HCT116 (cell line): ENCODE measurements at regions not wholly inside any gene's neighbourhood (a gene's known extent, or its start where the extent isn't known, plus 50 kb on each side); places are given as distances from the start of the nearest gene placed in this dataset.

Experiments
- ATAC-seq: fragments of 200-7000 bp; cut with Tn5 transposase; 2 replicates; pipeline ENCODE4 v1.9.1; 2020; ENCODE audit warnings: mild to moderate bottlenecking, moderate library complexity
- BruUV-seq: library from RNA; stranded (reverse); fragments of 400-500 nt; replicated peaks from 2 replicates; lab custom pipeline; 2021; lab: Mats Ljungman, UMichigan
- CTCF ChIA-PET: fragments of 300-600 bp; sonication (Branson Sonifier 250); formaldehyde crosslinking; loops from one replicate; lab custom pipeline; 2021; ENCODE audit warnings: antibody characterized with exemption; lab: Charles Lee
- POLR2A ChIA-PET: fragments of 300-600, 350-600 bp; sonication (Branson Sonifier 250); formaldehyde crosslinking; loops from one replicate; lab custom pipeline; 2021; ENCODE audit warnings: antibody characterized with exemption; lab: Charles Lee
- RAD21 ChIA-PET, 2 experiments: fragments of 300-600 bp; sonication (Branson Sonifier 250); formaldehyde crosslinking; loops; one replicate each; lab custom pipeline; 2023; ENCODE audit warnings: low total read pairs in 2 of 2; ENCODE audit not compliant: uncharacterized antibody in 2 of 2, unreplicated experiment in 2 of 2, low non-redundant PET in 1 of 2; lab: Charles Lee
- DNase-seq: peaks from one replicate; pipeline ENCODE4 v3.0.0-alpha.2; 2010; ENCODE audit warnings: low read depth, low spot score
- H2AFZ ChIP-seq: fragments of 200-600 bp; shearing (Covaris generic), sonication (generic); 2 replicates; pipeline ENCODE4 v1.6.1; 2017; ENCODE audit warnings: low read depth, mixed run types, mixed read lengths, antibody characterized with exemption, low read length; ENCODE audit not compliant: poor library complexity, severe bottlenecking
- H3K27ac ChIP-seq: 2 replicates; pipeline ENCODE4 v1.5.1; 2012; ENCODE audit warnings: low read depth, low read length
- H3K27me3 ChIP-seq: fragments of 200-600 bp; sonication (generic); 2 replicates; pipeline ENCODE4 v1.6.1; 2016; ENCODE audit warnings: mixed run types, low read length, mixed read lengths; ENCODE audit not compliant: insufficient read depth
- H3K36me3 ChIP-seq, 2 experiments: fragments of 200-500 bp in 1 of 2; fragments of 200-600 bp in 1 of 2; sonication (Bioruptor generic) in 1 of 2; sonication (generic) in 1 of 2; 2 replicates each; pipeline versions ENCODE4 v1.5.1 to v1.6.1; 2014 to 2016; ENCODE audit warnings: low read length in 2 of 2, inconsistent platforms in 1 of 2, mixed read lengths in 1 of 2, mixed run types in 1 of 2; ENCODE audit not compliant: insufficient read depth in 2 of 2, control insufficient read depth in 1 of 2
- H3K4me1 ChIP-seq, 2 experiments: fragments of 200-600 bp in 1 of 2; sonication (generic) in 1 of 2; 2 replicates each; pipeline versions ENCODE4 v1.5.1 to v1.6.1; 2012 to 2017; ENCODE audit warnings: low read length in 2 of 2, inconsistent platforms in 1 of 2, mild to moderate bottlenecking in 1 of 2, mixed read lengths in 1 of 2, mixed run types in 1 of 2, moderate library complexity in 1 of 2; ENCODE audit not compliant: insufficient read depth in 2 of 2, control insufficient read depth in 1 of 2
- H3K4me2 ChIP-seq: fragments of 200-600 bp; sonication (generic); 2 replicates; pipeline ENCODE4 v1.6.1; 2017; ENCODE audit warnings: mixed run types, low read length, mixed read lengths
- H3K4me3 ChIP-seq, 2 experiments: fragments of 200-600 bp in 1 of 2; sonication (generic) in 1 of 2; replicated peaks in 1 of 2; 2 replicates each; pipeline ENCODE4 v1.5.1; 2011 to 2016; ENCODE audit warnings: low read length in 2 of 2, control low read depth in 1 of 2, low read depth in 1 of 2, mild to moderate bottlenecking in 1 of 2, mixed read lengths in 1 of 2, mixed run types in 1 of 2
- H3K79me2 ChIP-seq: fragments of 200-600 bp; sonication (generic); 2 replicates; pipeline ENCODE4 v1.6.1; 2017; ENCODE audit warnings: mild to moderate bottlenecking, mixed run types, low read length, moderate library complexity, mixed read lengths; ENCODE audit not compliant: insufficient read depth
- H3K9ac ChIP-seq: fragments of 200-600 bp; sonication (generic); 2 replicates; pipeline ENCODE4 v1.6.1; 2016; ENCODE audit warnings: low read length, mixed read lengths
- H3K9me2 ChIP-seq: fragments of 200-600 bp; sonication (generic), shearing (Covaris generic); 2 replicates; pipeline ENCODE4 v1.6.1; 2017; ENCODE audit warnings: mixed run types, mild to moderate bottlenecking, moderate library complexity; ENCODE audit not compliant: insufficient read depth
- H3K9me3 ChIP-seq, 2 experiments: fragments of 200-500 bp in 1 of 2; fragments of 200-600 bp in 1 of 2; sonication (Bioruptor generic) in 1 of 2; sonication (generic) in 1 of 2; 2 replicates each; pipeline ENCODE4 v1.6.1; 2014 to 2017; ENCODE audit warnings: low read length in 2 of 2, mixed read lengths in 2 of 2, inconsistent platforms in 1 of 2, low read depth in 1 of 2, mild to moderate bottlenecking in 1 of 2, mixed run types in 1 of 2, moderate library complexity in 1 of 2; ENCODE audit not compliant: control insufficient read depth in 1 of 2, insufficient read depth in 1 of 2
- H4K20me1 ChIP-seq: fragments of 200-600 bp; sonication (generic), shearing (Covaris generic); 2 replicates; pipeline ENCODE4 v1.6.1; 2017; ENCODE audit warnings: mixed run types, mild to moderate bottlenecking, moderate library complexity; ENCODE audit not compliant: insufficient read depth
- CBX3 ChIP-seq: IDR thresholded peaks from 2 replicates; pipeline ENCODE4 v1.6.1; 2012; ENCODE audit warnings: low read depth
- CEBPB ChIP-seq: IDR thresholded peaks from 2 replicates; pipeline ENCODE4 v1.6.1; 2012; ENCODE audit warnings: low read depth
- CTCF ChIP-seq, 3 experiments: fragments of 200-600 bp in 1 of 3; sonication (generic) in 1 of 3; IDR thresholded peaks in 2 of 3; conservative IDR thresholded peaks in 1 of 3; 2 replicates each; pipeline ENCODE4 v1.5.1; 2012 to 2017; ENCODE audit warnings: low read depth in 2 of 3, low read length in 2 of 3, antibody characterized with exemption in 1 of 3, borderline replicate concordance in 1 of 3, control low read depth in 1 of 3, mild to moderate bottlenecking in 1 of 3, mixed read lengths in 1 of 3, mixed run types in 1 of 3, moderate library complexity in 1 of 3; ENCODE audit not compliant: insufficient read depth in 1 of 3
- EGR1 ChIP-seq: IDR thresholded peaks from 2 replicates; pipeline ENCODE4 v1.6.1; 2012; ENCODE audit warnings: low read depth
- EZH2 ChIP-seq: fragments of 200-600 bp; sonication (generic); IDR thresholded peaks from 2 replicates; pipeline ENCODE4 v1.6.1; 2017; ENCODE audit warnings: antibody characterized with exemption, mixed run types
- MAX ChIP-seq: IDR thresholded peaks from 2 replicates; pipeline ENCODE4 v1.6.1; 2012
- POLR2A ChIP-seq: IDR thresholded peaks from 2 replicates; pipeline ENCODE4 v1.7.0; 2011; ENCODE audit warnings: borderline replicate concordance; ENCODE audit not compliant: insufficient read depth, insufficient read length; ENCODE audit errors: extremely low read depth
- POLR2AphosphoS5 ChIP-seq: IDR thresholded peaks from 2 replicates; pipeline ENCODE4 v1.6.1; 2011; ENCODE audit warnings: mild to moderate bottlenecking, low read depth, low read length, moderate library complexity
- RAD21 ChIP-seq: IDR thresholded peaks from 2 replicates; pipeline ENCODE4 v1.6.1; 2012; ENCODE audit warnings: low read depth, mild to moderate bottlenecking
- SIN3A ChIP-seq: IDR thresholded peaks from 2 replicates; pipeline ENCODE4 v1.6.1; 2012; ENCODE audit warnings: low read depth
- SP1 ChIP-seq: IDR thresholded peaks from 2 replicates; pipeline ENCODE4 v1.6.1; 2012; ENCODE audit warnings: low read depth
- SRF ChIP-seq: IDR thresholded peaks from 2 replicates; pipeline ENCODE4 v1.6.1; 2012; ENCODE audit warnings: low read depth
- TCF7L2 ChIP-seq: IDR thresholded peaks from 2 replicates; pipeline ENCODE4 v1.7.0; 2011; ENCODE audit warnings: borderline replicate concordance, inconsistent platforms; ENCODE audit not compliant: insufficient read depth, insufficient read length; ENCODE audit errors: extremely low read depth
- YY1 ChIP-seq: IDR thresholded peaks from 2 replicates; pipeline ENCODE4 v1.6.1; 2011; ENCODE audit warnings: low read length, low read depth, moderate library complexity, mild to moderate bottlenecking; ENCODE audit not compliant: insufficient replicate concordance; ENCODE audit errors: extremely low read depth
- ZNF274 ChIP-seq: fragments of 200-500 bp; sonication (Bioruptor generic); IDR thresholded peaks from 2 replicates; pipeline ENCODE4 v1.6.1; 2014; ENCODE audit warnings: mild to moderate bottlenecking, low read depth, low read length, inconsistent platforms
- intact Hi-C: fragments of 100-400 bp; cut with micrococcal nuclease; formaldehyde crosslinking; loops from 2 replicates; pipeline ENCODE4 v1.10.0; 2022
- TF ChIP-seq, protein P1 (sequence below): IDR thresholded peaks from 2 replicates; pipeline ENCODE4 v1.6.1; 2012

DNA sequence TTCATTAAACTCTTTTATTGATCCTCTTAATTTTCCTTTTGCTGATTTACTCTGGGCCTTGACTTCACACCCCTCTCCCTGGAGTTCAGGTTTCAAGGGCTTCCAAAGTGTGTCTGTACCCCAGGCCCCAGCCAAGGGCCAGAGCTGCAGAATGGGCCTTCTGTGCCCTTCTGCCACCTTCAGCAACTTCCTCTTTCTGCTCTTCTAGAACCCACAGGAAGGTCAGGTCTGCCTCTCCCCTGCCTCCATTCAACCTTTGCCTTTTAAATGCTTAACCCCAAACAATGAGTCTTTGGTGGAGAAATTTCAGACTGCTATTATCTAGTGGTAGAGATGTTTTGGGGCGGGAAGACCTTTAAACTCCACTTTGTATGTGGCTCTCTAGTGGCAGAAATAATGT lies 63.1 kb downstream of the TSN start:
- intact Hi-C loops: no loop called here
- Histone ChIP-seq H3K79me2 (no peaks in the 10 kb centered on the region), H3K9ac (no peak overlapping the region), H3K36me3 (no peaks in the 10 kb centered on the region), H3K4me3 (no peak overlapping the region), H3K4me1 (no peaks in the 10 kb centered on the region), H3K9me3 (no peaks in the 10 kb centered on the region), H3K4me2 (no peak overlapping the region), H4K20me1 (no peaks in the 10 kb centered on the region), H3K27me3 (peaks cover 5% of the 10 kb centered on the region), H3K27ac (no peak overlapping the region), H2AFZ (no peak overlapping the region), H3K9me2 (no peaks in the 10 kb centered on the region)
- ChIA-PET RAD21 (no interaction called here), POLR2A (no interaction called here), CTCF (no interaction called here)
- no peak for TF ChIP-seq POLR2AphosphoS5
- no peak for TF ChIP-seq TCF7L2
- TF ChIP-seq POLR2A: no peak
- TF ChIP-seq, protein P1, sequence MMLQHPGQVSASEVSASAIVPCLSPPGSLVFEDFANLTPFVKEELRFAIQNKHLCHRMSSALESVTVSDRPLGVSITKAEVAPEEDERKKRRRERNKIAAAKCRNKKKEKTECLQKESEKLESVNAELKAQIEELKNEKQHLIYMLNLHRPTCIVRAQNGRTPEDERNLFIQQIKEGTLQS: no peak
- no peak for TF ChIP-seq SRF
- TF ChIP-seq MAX: no peak
- TF ChIP-seq YY1: no peak
- TF ChIP-seq CBX3: no peak
- no TSS peak for BruUV-seq
- ATAC-seq: no peak
- DNase-seq: no peak

DNA sequence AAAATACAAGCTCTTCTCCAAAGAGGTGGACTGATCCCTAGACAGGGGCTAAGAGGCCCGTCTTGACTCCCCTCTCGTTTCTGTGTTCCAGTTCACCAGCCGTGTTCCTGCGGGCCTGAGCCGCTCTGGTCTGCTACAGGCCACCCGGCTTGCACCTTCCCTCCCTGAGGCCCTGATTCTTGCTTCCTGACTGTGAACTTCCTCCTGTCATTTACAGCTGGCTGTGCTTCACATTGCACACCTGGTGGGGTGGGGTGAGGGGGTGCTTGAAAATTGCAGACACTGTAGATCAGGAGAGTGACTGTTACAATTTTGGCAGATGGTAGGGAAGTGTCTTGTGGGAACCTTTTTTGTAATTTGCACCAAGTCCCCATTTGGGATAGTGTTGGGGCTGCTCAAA lies 64.4 kb downstream of the TSN start:
- Histone ChIP-seq H4K20me1 (no peaks in the 10 kb centered on the region), H3K9me2 (no peaks in the 10 kb centered on the region), H3K27ac (no peak overlapping the region), H3K4me1 (no peaks in the 10 kb centered on the region), H3K79me2 (no peaks in the 10 kb centered on the region), H3K36me3 (no peaks in the 10 kb centered on the region), H2AFZ (no peak overlapping the region), H3K9ac (no peak overlapping the region), H3K4me2 (no peak overlapping the region), H3K4me3 (no peak overlapping the region), H3K9me3 (no peaks in the 10 kb centered on the region), H3K27me3 (peaks cover 5% of the 10 kb centered on the region)
- DNase-seq (no peak), ATAC-seq (no peak)
- intact Hi-C loops: no loop called here
- CTCF ChIA-PET: interaction anchor here (0.9 kb wide), 1 partner anchor 9 kb away, joined by 5 read pairs; no protein-coding TSS in a partner anchor
- BruUV-seq: no TSS peak
- POLR2A ChIA-PET: no interaction called here
- RAD21 ChIA-PET: no interaction called here
- TF ChIP-seq EZH2 (no peak), ZNF274 (no peak), EGR1 (no peak), POLR2AphosphoS5 (no peak), CTCF (IDR thresholded peaks at IDR 0.05 in 2 of 3, conservative IDR thresholded peaks at IDR 0.05 in 1 of 3; ENCODE audit: borderline replicate concordance in 1 of 3, insufficient read depth in 1 of 3, low read depth in 2 of 3, low read length in 2 of 3) (no peak), SIN3A (no peak), SP1 (no peak), RAD21 (no peak), CEBPB (no peak)
- TF ChIP-seq, protein P1: no peak
